HEK293T (cell line): ENCODE measurements at regions not wholly inside any gene's neighbourhood (a gene's known extent, or its start where the extent isn't known, plus 50 kb on each side); places are given as distances from the start of the nearest gene placed in this dataset.

Experiments used
- ELF4 ChIP-seq: fragments of 450-650 bp; IDR thresholded peaks from 2 replicates; pipeline ENCODE4 v1.6.1; 2017; ENCODE audit warnings: antibody characterized with exemption
- ZNF384 ChIP-seq: fragments of 450-650 bp; IDR thresholded peaks from 2 replicates; pipeline ENCODE4 v1.6.1; 2016

- TF ChIP-seq ELF4, result no peak
- TF ChIP-seq ZNF384, result no peak
Observed at GRCh38 chr6:139850512-139850911, 476.1 kb upstream of the CITED2 start.
